Esophagus (tissue), 2 donors: ENCODE measurements at regions not wholly inside any gene's neighbourhood (a gene's known extent, or its start where the extent isn't known, plus 50 kb on each side); places are given as distances from the start of the nearest gene placed in this dataset.
"Not testable (repeated sequence)": the region's sequence is repeated elsewhere in the genome, so short reads cannot be mapped to it uniquely, and the experiment has no call there.

Experiments
- H3K27ac ChIP-seq, 2 donors: one replicate each; pipeline ENCODE4 v1.5.1; 2013; ENCODE audit warnings: low read depth in 2 of 2, mild to moderate bottlenecking in 2 of 2, inconsistent platforms in 1 of 2, low read length in 1 of 2, moderate library complexity in 1 of 2
- H3K27me3 ChIP-seq, 2 donors: one replicate each; pipeline ENCODE4 v1.6.1; 2013; ENCODE audit warnings: low read length in 2 of 2, control low read depth in 1 of 2, mild to moderate bottlenecking in 1 of 2; ENCODE audit not compliant: insufficient read depth in 2 of 2, control insufficient read depth in 1 of 2
- H3K36me3 ChIP-seq, 2 donors: one replicate each; pipeline ENCODE4 v1.6.1; 2013; ENCODE audit warnings: low read length in 1 of 2; ENCODE audit not compliant: control insufficient read depth in 2 of 2, insufficient read depth in 2 of 2
- H3K4me1 ChIP-seq, 2 donors: one replicate each; pipeline ENCODE4 v1.6.1; 2013; ENCODE audit warnings: low read length in 1 of 2; ENCODE audit not compliant: control insufficient read depth in 2 of 2, insufficient read depth in 2 of 2
- H3K4me3 ChIP-seq, 2 donors: one replicate each; pipeline ENCODE4 v1.5.1; 2013; ENCODE audit warnings: low read length in 2 of 2, mild to moderate bottlenecking in 2 of 2, low read depth in 1 of 2, moderate library complexity in 1 of 2
- H3K9me3 ChIP-seq, 2 donors: one replicate each; pipeline ENCODE4 v1.6.1; 2013; ENCODE audit warnings: mild to moderate bottlenecking in 2 of 2, low read depth in 1 of 2, low read length in 1 of 2, moderate library complexity in 1 of 2; ENCODE audit not compliant: control insufficient read depth in 2 of 2, insufficient read depth in 1 of 2
- WGBS, 2 donors: extraction: QIAGEN DNeasy Blood & Tissue Kit; methylation state at CpG; one replicate each; pipeline ENCODE4 v1.1.7; 2013; 5-methylcytosine and 5-hydroxymethylcytosine counted together
- donor health status: healthy with polysubstance abuse.
- donor health status: Bipolar disorder and iron deficiency.

DNA sequence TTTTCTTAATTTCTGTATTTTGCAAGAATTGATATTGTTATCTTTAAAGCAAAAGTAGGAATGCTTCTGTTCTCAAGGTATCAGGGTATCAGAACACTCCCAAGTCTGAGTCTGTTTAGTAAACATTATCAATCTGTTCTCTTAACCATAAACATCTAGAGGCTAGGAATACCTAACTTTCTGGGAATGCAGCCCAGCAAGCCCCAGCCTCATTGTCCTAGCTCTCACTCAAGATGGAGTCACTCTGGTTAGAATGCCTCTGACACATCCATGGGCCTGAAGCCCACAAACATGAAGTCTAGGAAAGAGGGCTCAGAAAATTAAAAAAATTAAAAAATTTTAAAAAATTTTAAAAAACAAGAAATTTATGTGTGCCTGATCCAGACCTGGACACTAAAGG lies 315.1 kb upstream of the DKK2 start:
- H3K4me3 ChIP-seq: no peak overlapping the region

DNA sequence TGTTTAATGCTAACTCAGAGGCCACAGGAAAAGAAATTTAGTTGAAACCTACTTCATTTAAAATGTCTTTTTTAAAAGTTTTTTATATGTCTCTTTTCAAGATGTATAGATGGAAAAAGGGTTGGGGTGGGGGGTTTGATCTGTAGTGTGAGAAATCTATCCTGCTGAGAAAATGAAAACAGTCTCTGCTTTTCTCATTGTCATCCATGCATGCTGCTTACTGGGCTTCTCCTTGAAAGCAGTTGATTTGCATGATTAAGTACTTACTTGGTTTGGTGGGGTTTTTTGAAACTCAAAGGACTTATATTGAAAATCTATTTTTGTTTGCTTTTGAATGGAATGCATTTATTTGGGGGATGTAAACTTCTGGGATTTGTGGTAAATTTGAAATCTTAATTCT lies 313.6 kb upstream of the DKK2 start:
- Histone ChIP-seq H3K4me3 (no peak overlapping the region), H3K27me3 (no peaks in the 10 kb centered on the region), H3K27ac (no peak overlapping the region), H3K4me1 (no peaks in the 10 kb centered on the region), H3K36me3 (no peaks in the 10 kb centered on the region), H3K9me3 (no peaks in the 10 kb centered on the region)

More for the DNA sequence above, 315.1 kb upstream of the DKK2 start:
- H3K27ac ChIP-seq: no peak overlapping the region
- H3K9me3 ChIP-seq: no peaks in the 10 kb centered on the region
- no peaks in the 10 kb centered on the region for H3K4me1 ChIP-seq
- no peaks in the 10 kb centered on the region for H3K36me3 ChIP-seq
- H3K27me3 ChIP-seq: no peaks in the 10 kb centered on the region

DNA sequence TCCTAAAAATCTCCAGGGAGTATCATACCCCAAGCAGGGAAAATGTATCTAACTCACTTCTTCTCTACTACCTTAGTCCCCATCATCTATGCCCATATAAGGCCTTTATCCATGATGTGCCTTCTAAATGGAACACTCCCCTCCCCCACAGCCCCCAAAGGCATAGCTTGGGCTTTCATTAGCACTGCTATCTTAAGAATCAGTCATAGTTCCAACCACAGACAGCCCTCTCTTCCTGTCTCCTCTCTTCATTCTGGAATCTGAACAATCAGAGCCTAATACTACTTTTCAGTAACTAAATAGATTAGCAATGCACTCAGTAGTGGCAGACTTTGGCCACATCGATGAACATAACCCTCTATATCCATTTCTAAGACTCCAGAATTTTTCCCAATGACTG lies 313.2 kb upstream of the DKK2 start:
- Histone ChIP-seq H3K27me3 (no peaks in the 10 kb centered on the region), H3K4me3 (no peak overlapping the region), H3K36me3 (no peaks in the 10 kb centered on the region), H3K4me1 (no peaks in the 10 kb centered on the region), H3K27ac (no peak overlapping the region), H3K9me3 (no peaks in the 10 kb centered on the region)
- 53 to 55% methylated on average over 1 of the region's 1 CpG for WGBS, 2 donors

DNA sequence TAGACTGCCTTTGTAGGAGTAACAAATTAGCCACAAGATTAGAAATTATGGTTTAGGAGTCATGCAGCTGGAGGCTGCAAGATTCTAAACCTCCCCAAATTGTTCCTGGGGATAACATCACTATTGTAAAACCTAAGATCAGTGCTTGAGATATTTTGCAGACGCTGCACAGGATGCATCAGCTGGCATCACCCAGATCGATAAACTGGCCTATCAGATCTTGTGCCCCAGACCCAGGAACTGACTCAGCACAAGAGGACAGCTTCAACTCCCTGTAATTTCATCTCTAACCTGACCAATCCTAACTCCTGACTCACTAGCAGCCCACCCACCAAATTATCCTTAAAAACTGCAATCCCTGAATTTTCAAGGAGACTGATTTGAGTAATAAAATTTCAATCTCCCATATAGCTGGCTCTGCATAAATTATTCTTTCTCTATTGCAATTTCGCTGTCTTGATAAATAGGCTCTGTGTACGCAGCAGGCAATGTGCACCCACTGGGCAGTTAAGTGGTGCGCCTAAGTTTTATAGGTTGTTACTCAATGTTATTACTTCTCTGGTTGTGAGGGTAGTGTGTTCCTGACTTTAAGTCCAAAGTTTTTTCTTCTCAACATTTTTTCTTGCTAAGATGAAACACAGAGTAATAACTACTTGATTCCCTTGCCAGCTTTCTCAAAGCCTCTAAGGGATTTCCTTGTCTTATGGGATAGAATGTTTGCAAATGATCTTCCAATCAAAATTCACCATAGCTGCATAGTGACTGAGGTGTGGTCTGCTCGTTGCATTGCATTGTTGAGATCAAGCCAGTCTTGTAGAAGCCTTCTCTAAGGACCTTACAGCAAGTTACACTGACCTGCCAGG lies 312.3 kb upstream of the DKK2 start:
- Histone ChIP-seq H3K36me3 (no peaks in the 10 kb centered on the region), H3K27me3 (no peaks in the 10 kb centered on the region), H3K4me1 (no peaks in the 10 kb centered on the region), H3K4me3 (no peak overlapping the region), H3K27ac (no peak overlapping the region), H3K9me3 (no peaks in the 10 kb centered on the region)
- WGBS, 2 donors: 78 to 79% methylated on average over 6 of the region's 6 CpGs

DNA sequence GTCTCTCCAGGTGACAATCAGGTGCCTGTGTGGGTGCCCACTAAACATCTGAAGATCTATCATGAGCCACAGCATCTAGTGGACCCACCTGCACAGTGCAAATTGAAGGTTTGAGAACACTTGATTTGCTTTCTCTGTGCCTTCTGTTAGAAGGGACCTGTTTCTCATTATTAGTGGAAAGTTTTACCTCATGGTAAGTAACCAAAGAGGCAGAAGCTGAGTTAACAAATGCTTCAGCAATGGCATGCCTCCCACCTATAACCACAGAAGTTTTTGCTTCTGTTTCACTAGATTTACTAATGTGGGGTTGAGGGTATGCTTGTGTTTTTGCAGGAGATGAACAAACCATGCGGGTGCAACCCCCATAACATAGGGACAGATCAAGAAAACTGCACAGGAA lies 297.4 kb upstream of the DKK2 start:
- Histone ChIP-seq H3K9me3 (no peaks in the 10 kb centered on the region), H3K27ac (no peak overlapping the region), H3K27me3 (no peaks in the 10 kb centered on the region), H3K4me3 (no peak overlapping the region), H3K4me1 (no peaks in the 10 kb centered on the region), H3K36me3 (no peaks in the 10 kb centered on the region)
- 95 to 96% methylated on average over 1 of the region's 1 CpG for WGBS, 2 donors

DNA sequence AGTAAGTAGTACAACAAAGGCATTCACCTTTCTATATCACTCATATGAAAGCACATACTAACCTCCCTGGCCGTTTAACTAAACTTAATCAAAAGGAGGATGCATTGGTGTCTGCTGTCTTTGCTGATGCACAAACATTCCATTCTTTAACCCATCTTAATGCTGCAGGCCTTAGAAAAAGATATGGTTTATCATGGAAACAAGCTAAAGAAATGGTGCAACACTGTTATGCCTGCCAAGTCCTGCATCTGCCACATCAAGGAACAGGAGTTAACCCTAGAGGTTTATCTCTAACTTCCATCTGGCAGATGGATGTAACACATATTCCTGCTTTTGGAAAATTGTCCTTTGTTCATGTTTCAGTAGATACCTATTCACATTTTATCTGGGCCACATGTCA lies 296.5 kb upstream of the DKK2 start:
- not testable (repeated sequence) for H3K4me1 ChIP-seq, H3K4me3 ChIP-seq, H3K27me3 ChIP-seq, H3K36me3 ChIP-seq, H3K27ac ChIP-seq, H3K9me3 ChIP-seq
- WGBS, 2 donors: 52 to 56% methylated on average over 1 of the region's 1 CpG

DNA sequence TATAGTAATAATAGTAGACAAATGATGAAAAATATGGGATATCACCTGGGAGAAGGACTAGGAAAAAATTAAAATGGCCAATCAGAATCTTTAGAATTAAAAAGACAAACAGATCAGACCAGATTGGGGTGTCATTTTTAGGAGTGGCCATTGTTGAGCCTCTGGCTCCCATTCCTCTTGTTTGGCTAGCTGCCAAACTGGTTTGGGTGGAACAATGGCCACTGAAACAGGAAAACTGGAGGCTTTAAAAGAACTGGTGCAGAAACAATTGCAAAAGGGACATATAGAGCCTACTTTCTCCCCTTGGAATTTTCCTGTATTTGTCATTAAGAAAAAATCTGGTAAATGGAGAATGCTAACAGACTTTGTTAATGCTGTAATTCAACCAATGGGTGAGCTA lies 294.8 kb upstream of the DKK2 start:
- Histone ChIP-seq H3K9me3 (peaks cover 0 to 2% of the 10 kb centered on the region in 2 donors), H3K4me1 (no peaks in the 10 kb centered on the region), H3K27me3 (no peaks in the 10 kb centered on the region), H3K27ac (no peak overlapping the region), H3K36me3 (no peaks in the 10 kb centered on the region), H3K4me3 (no peak overlapping the region)

DNA sequence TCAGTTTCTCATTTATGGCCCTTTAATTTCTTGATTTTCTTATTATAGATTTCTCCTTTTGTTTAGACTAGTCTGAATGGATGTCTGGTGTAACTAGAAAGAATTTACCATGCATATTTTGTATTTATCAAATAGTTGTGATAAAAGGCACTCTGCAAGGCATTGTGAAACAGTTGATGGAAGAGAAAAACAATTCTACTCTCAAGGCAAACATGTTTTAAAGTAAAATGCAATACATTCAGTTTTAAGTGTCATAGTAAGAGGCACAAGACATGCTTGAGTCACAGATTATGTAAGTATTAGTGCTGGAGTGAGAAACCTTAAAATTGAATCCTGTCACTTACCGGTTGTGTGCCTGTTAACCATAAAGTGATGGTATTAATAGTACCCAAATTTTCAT lies 283.3 kb upstream of the DKK2 start:
- H3K27me3 ChIP-seq: no peaks in the 10 kb centered on the region
- 90% methylated on average over 1 of the region's 1 CpG for WGBS, 2 donors
- no peak overlapping the region for H3K27ac ChIP-seq
- no peak overlapping the region for H3K4me3 ChIP-seq
- no peaks in the 10 kb centered on the region for H3K4me1 ChIP-seq
- no peaks in the 10 kb centered on the region for H3K9me3 ChIP-seq
- no peaks in the 10 kb centered on the region for H3K36me3 ChIP-seq

DNA sequence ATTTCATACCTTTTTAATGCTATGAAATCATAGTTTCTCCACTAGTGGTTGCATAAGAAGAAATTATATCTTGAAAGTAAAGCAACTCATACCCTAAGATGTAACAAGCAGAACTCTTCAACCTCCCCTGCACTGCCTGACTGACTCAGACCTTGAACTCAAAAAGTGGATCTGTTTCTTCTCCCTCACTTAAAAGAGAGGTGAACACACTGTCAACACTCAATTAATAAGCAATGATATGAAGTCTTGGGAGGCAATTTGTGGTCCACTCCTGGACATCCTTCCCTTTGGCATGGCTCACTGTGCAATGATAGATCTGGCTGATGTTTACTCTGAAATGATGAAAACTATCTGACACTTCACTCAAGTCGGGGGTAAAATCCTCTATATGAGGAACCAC lies 282.0 kb upstream of the DKK2 start:
- Histone ChIP-seq H3K4me3 (no peak overlapping the region), H3K4me1 (no peaks in the 10 kb centered on the region), H3K36me3 (no peaks in the 10 kb centered on the region), H3K9me3 (no peaks in the 10 kb centered on the region), H3K27ac (no peak overlapping the region), H3K27me3 (no peaks in the 10 kb centered on the region)
- 0 to 53% methylated on average over 1 of the region's 1 CpG for WGBS, 2 donors

DNA sequence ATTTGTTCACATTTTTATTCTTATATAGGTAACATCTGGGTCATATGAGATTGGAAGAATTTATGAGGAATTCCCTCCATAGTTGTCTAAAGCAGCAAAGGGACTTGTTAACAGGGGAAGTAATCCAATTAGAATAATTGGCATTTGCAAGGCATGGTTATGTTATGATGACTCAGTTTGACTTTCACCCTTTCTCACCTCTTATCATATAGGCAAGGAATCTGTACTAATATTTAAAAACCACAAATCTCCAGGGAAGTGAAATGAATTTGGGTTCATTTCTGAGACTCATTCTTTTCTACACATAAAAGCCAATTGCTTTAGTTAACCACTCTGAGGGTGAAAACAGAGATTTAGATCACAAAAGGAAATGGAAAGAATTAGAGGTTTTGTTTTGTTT lies 281.5 kb upstream of the DKK2 start:
- Histone ChIP-seq H3K27ac (no peak overlapping the region), H3K4me3 (no peak overlapping the region), H3K27me3 (no peaks in the 10 kb centered on the region), H3K9me3 (no peaks in the 10 kb centered on the region), H3K4me1 (no peaks in the 10 kb centered on the region), H3K36me3 (no peaks in the 10 kb centered on the region)
